ENCODE measurements at regions not wholly inside any gene's neighbourhood (a gene's known extent, or its start where the extent isn't known, plus 50 kb on each side); places are given as distances from the start of the nearest gene placed in this dataset.
"Not testable (repeated sequence)": the region's sequence is repeated elsewhere in the genome, so short reads cannot be mapped to it uniquely, and the experiment has no call there.

DNA sequence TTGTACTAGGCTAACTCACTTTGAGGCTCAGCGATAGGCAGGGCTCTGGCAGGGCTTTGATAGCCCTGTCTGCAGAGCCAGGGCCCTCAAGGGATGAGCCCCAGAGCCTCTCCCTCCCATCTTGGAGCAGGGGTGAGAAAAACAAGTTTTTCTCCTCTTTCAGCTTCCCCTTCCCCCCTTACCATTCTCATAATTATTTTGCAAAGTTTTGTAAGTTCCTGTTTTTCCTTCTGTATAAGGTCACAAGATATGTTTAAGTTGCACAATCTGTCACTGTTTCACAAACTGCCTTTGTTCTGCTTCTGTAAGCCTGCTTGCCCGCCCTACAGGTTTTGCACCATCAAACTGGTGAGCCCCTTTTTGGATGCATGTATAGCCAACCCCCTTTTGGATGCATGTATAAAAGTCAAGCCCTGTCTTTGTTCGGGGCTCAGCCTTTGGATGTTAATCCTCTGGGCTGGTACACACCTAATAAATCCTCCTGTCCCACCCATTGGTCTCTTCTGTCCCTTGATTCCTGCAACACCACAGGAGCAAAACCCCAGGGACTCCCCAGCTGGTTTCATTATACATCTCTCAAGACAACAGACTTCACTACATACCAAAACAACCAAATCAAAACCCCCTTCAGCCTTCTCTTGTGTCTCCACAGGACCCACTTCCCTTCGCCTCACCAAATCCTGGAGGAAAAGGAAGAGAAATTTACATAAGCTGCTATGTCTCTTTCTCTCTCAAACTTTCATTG, 52.5 kb upstream of the RESF1 start:
- DNase-seq = no peak

DNA sequence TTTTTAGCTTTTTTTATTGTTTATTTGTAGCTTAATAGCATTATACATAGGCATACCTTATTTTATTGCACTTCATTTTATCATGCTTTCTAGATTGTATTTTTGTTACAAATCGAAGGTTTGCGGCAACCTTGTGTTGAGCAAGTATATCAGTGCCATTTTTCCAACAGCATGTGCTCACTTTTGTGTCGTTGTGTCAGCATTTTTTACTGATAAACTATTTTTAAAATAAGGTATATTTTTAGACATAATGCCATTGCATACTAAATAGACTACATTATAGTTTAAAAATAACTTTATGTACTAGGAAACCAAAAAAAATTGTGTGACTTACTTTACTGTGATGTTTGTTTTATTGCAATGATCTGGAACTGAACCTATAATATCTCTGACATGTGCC, 56.2 kb upstream of the RESF1 start:
- no peak for DNase-seq

DNA sequence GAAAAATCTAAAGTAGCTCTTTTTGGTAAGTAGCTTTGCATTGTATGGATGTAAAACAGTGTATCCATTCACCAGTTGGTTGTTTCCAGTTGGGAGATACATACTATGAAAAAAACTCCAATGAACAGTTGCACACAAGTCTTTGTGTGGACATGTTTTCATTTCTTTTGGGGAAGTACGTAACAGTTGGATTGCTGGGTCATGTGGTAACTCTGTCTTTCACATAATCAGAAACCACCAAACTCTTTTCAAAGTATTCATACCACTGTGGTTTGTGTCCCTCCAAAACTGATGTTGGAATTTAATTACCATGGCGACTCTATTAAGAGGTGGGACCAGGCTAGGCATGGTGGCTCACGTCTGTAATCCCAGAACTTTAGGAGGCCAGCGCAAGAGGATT, 58.9 kb upstream of the RESF1 start:
- no peak for DNase-seq

DNA sequence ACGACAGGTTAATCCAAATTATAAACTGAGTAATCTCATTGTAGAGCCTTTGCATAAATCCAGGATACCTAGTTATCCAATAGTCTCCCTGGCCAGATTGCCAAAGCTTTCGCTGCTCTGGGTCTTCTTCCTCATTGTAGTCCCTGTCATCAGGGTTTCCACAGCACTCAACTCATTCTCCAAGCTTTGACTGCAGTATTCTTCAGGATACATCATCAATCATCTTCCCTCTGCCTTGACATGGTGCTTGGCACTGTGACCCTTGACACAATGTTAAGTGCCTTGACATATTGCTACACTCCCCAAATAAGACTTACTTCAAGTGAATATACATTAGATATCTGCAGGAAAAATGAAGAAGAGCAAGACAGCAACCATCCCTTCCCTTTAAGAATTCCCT, 60.1 kb upstream of the RESF1 start:
- DNase-seq = no peak

DNA sequence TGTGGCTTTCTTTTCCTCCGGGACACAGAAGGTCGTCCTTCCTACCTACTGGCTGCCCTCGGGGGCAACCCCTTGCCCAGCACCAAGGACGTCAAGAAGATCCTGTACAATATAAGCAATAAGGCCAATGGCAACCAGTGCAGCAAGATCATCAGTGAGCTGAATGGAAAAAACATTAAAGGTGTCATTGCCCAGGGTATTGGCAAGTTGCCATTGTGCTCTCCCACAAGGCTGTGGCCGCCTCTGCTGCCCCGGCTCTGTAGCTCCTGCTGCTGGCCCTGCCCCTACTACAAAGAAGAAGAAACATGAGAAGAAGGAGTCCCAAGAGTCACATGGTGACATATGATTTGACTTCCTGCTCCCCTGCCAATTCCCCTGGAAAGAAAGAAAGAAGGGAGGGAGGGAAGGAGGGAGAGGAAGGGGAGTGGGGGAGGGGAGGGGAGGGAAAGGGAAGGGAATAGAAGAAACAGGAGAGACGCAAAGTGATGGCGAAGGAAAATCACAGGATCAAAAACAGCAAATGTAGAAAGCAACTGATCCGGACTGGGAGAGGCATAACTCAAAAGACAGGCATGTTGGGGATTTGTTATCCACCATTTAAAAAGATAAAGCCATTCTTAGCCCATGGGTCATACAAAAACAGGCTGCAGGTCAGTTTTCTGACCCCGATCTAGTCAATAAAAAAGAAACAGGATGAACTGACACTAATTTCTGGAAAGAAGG, 61.3 kb upstream of the RESF1 start:
- peak; percentile 58 for DNase-seq

DNA sequence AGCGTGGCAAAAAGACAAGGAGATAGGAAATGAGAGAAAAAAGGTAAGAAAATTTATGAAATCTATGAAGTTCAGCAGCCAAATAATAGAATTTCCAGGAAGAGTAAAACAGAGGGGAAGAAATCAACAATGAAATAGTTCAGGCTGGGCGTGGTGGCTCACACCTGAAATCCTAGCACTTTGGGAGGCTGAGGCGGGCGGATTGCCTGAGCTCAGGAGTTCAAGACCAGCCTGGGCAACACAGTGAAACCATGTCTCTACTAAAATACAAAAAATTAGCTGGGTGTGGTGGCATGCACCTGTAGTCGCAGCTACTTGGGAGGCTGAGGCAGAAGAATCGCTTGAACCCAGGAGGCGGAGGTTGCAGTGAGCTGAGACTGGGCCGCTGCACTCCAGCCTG, 62.1 kb upstream of the RESF1 start:
- not testable (repeated sequence) for DNase-seq

DNA sequence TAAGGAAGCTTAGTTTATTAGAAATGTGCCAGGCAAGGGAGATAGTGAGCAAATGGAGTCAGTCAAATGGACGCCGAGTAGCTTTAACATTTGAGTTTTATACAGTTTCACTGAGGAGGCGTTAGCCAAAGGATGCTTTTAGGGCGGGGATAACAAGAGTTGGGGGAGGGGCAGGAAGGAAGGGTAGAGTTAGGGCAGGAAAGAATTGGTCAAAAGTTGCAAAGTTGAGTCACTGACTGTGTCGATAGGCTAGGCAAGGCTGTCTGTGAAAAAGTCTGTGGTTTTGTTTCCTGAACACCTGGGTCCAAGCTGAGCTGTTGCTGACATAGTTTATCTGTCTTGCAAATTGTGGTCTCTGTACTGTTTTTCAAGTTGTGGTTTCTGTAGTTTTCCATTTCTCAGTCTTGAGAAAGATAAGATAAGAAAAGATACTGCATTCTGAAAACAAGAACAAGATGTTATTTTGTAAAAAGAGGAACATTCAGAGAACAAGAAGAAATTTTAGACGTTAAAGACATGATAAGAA, 62.6 kb upstream of the RESF1 start:
- DNase-seq = no peak

DNA sequence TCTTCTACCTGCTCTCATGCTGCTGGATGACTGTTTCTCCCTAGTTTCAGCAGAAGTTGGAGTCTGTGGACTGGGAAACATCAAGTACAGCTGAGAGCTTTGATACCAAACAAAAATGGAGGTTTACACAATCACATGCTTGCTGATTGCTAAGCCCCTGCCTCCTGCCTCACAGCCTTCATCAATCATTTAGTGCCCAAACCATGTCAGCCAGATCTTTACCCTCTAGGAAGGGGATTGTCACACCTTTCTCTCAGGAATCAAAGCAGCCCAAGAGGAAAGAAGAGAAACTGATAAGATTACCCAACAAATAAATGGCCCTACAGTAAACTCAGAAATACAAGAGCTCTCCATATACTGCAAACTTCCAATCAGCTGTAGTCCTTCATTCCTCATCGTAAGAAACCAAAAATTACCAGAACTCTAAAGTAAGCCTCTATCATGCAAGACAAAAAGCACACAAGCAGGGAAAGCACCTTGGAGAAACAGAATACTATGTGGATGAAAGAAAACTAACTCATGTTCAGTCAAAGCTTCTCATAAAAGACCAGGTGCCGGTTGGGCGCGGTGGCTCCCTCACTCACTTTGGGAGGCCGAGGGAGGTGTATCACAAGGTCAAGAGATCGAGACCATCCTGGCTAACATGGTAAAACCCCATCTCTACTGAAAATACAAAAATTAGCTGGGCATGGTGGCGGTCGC, 63.6 kb upstream of the RESF1 start:
- DNase-seq = no peak

DNA sequence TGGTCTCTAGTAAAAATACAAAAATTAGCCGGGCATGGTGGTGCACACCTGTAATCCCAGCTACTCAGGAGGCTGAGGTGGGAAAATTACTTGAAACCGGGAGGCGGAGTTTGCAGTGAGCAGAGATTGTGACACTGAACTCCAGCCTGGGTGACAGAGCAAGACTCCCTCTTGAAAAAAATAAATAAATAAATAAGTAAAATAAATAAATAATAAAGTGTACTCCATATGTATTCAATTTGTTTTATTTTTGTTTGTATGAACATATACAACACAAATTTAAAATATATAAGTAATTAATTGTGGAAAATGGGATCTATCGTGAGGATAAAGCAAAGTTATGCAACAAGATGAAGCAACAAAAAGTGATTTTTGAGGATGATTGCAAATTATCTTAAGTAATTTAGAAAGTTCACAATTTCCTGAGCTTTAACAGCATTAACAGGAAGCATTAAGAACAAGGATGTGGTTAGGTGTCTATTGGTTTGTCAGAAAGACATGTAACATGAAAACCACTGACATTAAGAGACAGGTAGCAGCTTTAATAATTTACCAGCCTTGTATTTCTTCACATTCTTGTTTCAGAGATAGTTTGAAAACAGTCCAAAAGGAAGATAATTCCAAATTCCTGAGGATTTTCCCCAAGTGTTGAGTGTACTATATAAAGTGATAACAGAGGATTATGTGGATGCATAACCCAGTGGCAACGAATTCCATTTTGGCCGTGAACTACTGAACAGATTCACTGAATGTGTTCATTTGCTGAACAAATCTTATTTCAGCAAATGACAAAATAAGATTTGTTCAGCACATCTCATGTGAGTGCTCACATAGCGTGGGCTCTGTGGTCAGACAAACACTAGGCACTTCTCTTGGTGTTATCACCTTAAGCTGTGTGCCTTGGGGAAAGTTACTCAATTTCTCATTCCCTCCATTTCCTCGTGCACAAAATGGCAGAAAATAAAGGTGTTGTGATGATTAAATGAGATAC, 68.6 kb upstream of the RESF1 start:
- no peak for DNase-seq

DNA sequence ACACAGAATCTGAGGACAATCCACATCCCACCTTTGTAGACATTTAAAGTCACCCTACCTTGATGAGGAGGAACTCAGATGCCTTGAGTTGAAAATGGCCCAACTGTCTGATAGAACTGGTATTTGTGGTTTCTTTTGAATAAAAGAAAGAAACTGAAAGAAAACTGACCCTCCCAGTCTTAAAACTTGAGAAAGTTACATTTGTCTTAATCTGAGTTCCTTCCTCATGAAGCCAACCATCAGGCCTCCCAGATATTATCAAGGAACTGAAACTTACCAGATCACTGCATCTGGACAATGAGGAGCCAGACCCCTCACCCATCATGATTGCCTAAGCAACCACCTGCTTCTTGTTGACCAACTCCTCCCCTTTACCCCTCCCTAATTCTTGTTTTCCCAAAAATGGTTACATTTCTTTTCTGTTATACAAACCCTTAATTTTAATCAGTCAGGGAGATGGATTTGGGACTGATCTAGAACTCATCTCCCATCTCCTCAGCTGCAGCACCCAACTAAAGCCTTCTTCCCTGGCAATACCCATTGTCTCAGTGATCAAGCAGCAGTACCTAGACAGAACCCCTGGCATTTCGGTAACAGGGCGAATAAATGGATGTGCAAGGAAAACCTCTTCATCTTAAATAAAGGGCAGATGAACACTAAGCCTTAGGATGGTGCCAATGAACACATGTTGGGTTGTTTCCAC, 72.0 kb upstream of the RESF1 start:
- no peak for DNase-seq

DNA sequence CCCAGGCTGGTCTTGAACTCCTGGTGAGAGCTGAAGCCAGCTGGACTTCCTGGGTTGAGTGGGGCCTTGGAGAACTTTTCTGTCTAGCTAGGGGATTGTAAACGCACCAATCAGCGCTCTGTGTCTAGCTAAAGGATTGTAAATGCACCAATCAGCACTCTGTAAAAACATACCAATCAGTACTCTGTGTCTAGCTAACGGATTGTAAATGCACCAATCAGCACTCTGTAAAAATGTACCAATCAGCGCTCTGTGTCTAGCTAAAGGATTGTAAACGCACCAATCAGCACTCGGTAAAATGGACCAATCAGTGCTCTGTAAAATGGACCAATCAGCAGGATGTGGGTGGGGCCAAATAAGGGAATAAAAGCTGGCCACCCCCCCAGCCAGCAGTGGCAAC, 76.5 kb upstream of the RESF1 start:
- not testable (repeated sequence) for DNase-seq

DNA sequence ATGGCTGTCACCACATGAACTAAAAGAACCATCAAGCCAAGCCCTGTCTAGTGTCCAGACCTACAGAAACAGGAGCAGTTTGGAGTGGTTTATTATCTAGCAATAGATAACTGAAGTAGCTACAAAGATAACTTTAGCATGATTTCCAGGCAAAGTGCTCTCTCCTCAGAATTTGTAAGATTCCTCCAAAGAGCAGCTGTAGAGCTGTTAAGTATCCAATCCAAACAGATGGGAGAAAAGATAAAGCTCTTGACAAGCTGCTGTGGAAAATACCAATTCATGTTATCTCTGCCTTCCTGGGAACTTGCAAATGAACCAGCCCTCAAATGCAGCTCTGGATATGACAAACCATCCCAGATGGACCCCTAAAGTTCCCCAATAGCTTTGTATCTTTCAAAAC, 78.9 kb upstream of the RESF1 start:
- DNase-seq = no peak

DNA sequence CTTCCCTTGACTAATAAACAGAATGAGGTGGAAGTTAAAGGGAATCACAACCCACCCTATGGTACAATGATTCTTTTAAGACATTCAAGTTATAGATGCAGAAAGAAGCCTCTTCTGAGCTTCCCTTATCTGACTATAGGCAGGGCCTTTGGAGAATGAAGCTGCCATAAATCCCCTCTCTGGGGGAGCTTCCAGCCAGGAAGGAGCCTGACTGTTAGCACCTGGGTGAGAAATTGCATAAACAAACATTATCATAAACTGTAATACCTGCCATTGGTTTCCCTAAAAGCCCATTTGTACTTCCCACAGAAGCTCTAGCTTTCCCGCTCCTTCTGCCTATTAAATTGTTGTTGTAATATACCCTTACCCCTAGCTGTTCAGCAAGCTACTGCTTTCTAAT, 81.3 kb upstream of the RESF1 start:
- no peak for DNase-seq

DNA sequence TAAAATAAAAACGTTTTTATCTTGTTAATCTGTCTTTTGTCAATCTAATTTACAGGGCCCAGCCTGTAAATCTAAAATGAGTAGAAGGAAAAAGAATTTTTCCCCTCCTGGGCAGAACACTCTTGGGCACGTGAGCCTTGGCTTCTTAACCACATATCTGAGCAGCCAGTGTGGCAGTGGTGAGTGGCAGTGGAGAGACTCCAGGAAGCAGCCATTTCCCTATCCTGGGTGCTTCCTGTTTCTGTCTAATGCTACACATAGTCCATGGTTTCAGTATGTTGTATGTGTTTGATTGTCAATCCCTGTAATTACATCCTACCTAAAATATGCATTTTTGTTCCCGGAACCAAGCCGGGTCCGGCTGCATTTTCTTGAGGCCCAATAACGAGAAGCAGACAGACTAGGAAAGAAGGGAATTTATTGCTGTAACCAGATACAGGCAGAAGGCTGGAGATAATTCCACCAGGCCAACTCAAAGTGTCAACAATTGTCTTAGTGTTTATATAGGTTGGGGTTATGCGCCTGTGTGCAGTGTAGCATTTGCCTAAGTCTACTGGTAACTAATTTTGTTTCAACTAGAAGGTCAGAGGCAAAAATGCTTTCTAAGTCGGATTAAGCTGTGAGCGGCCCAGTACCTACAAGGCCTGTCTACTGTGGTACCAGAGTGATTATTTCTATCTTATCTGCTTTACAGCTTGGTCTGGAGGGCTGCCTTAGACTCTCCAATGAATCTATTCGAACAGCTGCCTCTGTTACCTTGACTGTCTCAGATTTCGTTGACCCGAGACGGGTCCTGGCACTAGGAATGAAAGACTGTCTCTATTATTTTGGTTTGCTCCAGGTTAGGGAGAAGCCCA, 82.4 kb upstream of the RESF1 start:
- peak; percentile 5 for DNase-seq

DNA sequence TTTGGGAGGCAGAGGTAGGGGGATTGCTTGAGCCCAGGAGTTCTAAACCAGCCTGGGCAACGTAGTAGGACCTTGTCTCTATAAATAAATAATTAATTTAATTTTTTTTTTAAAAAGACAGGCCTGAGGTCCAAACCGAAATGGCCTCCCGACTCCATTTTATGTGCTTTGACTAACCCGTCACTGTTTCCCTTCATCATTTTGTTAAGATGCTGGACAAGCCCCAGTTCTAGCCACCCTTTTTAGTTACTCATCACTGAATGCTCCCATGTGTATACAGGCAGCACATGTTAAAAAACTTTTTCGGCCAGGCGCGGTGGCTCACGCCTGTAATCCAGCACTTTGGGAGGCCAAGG, 83.6 kb upstream of the RESF1 start:
- no peak for DNase-seq

DNA sequence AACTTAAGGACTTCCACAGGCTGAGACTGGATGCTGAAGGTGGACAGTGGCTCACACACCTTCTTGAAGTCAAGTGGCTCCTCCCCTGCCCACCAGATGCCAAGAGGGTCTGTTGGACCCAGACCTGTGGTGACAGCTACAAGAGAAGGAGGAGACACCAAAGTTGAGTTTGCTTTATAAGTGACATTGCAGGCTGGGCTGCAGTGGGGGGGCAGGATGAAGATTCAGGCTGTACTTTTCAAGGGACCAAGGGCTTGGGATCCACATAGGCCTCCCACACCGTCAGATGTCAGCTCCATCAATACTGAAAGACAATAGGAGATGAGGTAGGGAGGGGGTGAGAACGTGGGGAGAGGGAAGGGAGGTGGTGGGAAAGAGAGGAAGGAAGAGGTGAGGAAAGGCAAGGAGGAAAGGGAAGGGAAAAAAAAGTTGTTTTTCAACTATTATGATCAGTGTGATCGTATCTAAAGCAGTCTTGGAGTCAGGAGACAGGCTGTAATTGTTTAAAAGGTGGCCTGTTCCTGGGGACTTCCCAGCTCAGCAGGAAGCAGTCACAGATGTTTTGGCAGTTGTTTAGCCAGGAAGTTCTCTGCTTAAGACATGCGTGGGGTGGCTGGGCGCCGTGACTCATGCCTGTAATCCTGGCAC, 84.1 kb upstream of the RESF1 start:
- no peak for DNase-seq

DNA sequence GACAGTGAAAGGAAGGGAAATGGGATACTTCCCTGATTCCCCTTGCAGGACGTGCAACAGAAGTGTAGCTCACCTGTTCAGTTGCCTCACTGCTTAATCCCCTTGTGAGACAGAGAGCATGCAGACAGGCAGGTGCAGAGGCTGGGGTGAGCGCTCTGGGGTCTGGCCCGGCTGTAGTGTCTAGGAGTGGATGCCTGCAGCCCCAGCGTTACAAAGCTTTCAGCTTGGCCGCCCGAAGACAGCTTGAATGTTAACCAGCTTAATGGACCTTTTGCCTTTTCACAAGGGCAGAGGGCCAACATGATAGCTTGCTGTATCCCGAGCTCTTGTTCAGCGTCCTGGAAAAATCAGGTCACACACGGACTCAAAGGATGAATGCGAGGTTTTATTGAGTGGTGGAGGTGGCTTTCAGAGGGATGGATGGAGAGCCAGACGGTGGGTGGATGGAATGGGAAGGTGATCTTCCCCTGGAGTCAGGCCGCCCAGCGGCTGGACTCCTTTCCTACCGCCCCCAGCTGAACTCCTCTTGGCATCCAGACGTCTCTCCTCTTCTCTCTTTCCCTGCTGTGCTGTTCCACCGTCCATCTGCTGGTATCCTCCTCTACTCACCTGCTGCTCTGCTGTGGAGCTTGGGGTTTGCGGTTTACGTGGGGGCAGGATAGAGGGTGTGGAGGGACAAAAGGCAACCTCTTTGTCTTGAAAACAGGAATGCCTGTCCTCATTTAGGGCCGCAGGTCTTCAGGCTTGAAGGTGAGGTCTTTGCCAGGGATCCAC, 86.2 kb upstream of the RESF1 start:
- peak; percentile 13 for DNase-seq

DNA sequence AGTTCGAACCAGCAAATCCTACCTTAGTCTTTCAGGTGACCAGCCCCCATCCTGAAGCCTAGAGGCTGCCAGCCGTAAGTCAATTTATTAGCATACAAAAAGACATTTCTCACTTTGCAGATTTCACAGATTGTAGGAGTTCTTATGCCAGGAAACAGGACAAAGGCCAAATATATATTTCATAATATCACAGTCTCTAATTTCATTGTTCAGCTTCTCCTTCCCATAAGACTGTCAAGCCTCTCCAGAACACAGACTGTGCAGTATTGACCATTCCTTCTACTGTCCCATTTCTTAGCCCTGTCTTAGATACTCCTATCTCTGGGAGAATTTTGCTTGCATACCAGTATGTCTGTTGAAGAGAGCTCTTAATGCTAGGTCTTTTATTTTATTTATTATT, 89.2 kb upstream of the RESF1 start:
- no peak for DNase-seq

DNA sequence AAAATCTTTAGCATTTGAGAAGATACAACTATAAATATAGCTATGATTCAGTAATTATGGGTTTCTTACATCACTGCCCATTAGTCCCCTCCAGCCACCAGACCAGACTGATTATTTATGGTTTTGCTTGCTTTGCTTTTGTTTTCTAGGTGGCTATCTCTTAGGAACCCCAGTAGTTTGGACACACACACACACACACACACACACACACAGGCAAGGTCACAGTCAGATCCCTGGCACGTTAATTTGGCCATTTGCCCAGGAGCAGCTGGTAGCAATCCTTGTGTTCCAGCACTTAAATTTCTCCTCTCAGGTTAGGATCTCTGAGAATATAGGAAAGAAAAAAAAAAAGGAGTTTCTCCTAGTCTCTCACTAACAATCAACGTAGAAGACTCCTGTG, 90.2 kb upstream of the RESF1 start:
- DNase-seq = peak; percentile 57

DNA sequence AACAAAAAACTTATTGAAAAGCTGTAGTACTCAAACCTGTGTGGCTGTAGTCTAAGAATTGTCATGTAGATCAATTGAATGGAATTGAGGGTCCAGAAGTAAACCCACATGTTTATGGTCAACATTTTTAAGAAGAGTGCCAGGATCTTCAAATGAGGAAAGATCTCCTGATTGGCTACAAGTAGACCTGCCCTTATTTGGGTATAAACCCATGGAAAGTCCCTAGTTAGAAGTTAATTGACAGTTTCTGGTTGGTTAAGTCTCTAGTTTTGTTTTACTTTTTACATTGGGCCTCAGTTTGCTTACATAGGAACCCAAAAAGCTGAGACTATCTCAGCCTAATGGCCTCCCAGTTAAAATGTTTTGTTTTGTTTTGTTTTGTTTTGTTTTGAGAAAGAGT, 91.9 kb upstream of the RESF1 start:
- no peak for DNase-seq
